ENCODE measurements at regions not wholly inside any gene's neighbourhood (a gene's known extent, or its start where the extent isn't known, plus 50 kb on each side); places are given as distances from the start of the nearest gene placed in this dataset.

DNA sequence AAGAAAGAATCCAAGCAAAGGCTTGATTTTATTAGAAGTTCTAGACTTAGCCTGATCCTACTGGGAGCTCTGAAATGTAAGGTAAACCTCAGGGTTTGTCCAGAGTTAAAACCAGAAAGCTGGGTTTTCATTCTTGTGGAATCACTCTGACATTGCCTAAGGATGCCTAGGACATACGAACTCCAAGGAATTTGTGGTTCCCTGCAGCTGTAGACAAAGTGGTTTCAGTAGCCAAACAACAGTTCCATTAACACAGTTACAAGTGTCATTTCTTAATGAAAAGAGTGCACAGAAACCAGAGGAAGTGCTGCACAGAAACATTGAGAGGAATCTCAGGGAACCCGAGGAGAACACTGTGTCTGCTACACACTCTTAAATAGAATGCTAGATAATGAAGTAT is 221.4 kb upstream of the ST6GAL2 start:
- Mint-ChIP-seq H3K9me3 (ENCODE audit: insufficient read depth) (peaks cover 2% of the 10 kb centered on the region), H3K4me1 (no peaks in the 10 kb centered on the region), H3K27ac (no peak overlapping the region), H3K4me3 (no peak overlapping the region), H3K27me3 (no peaks in the 10 kb centered on the region)
- Histone ChIP-seq H3K27me3 (replicated peaks in 1 of 4; ENCODE audit: control extremely low read depth in 1 of 4, control insufficient read depth in 3 of 4, insufficient read depth in 4 of 4, low read length in 3 of 4) (no peaks in the 10 kb centered on the region), H3K79me2 (ENCODE audit: control insufficient read depth, insufficient read depth, low read length) (no peaks in the 10 kb centered on the region), H3K36me3 (replicated peaks in 1 of 2; ENCODE audit: control extremely low read depth in 1 of 2, control insufficient read depth in 1 of 2, extremely low read depth in 1 of 2, insufficient read depth in 2 of 2, low read length in 1 of 2) (no peaks in the 10 kb centered on the region), H3K9ac (ENCODE audit: low read length) (no peak overlapping the region), H3K4me2 (replicated peaks; ENCODE audit: low read depth, low read length, poor library complexity, severe bottlenecking) (no peak overlapping the region), H4K20me1 (ENCODE audit: control insufficient read depth, insufficient read depth, low read length, poor library complexity, severe bottlenecking) (no peaks in the 10 kb centered on the region), H3K27ac (ENCODE audit: low read length in 2 of 2) (no peak overlapping the region), H3K4me3 (ENCODE audit: control extremely low read depth in 1 of 5, extremely low read depth in 1 of 5, insufficient read depth in 1 of 5, low read depth in 2 of 5, low read length in 4 of 5) (no peak overlapping the region), H2AFZ (ENCODE audit: insufficient read depth, low read depth, low read length, poor library complexity, severe bottlenecking) (no peak overlapping the region), H3K9me3 (ENCODE audit: control extremely low read depth in 1 of 3, control insufficient read depth in 2 of 3, insufficient read depth in 1 of 3, low read length in 2 of 3) (no peaks in the 10 kb centered on the region), H3K4me1 (ENCODE audit: control insufficient read depth in 2 of 2, insufficient read depth in 2 of 2, low read length in 2 of 2) (no peaks in the 10 kb centered on the region)
- no CpG with 5 or more reads among the region's 2 CpGs for WGBS (ENCODE audit: insufficient coverage)
- CTCF ChIA-PET: no interaction called here
- POLR2A ChIA-PET: no interaction called here
- intact Hi-C loops (cut with micrococcal nuclease): no loop called here
- TF ChIP-seq EZH2 (IDR thresholded peaks at IDR 0.05; ENCODE audit: borderline replicate concordance, insufficient read depth, low read depth, low read length, poor library complexity, severe bottlenecking): no peak
- TF ChIP-seq, protein P1, sequence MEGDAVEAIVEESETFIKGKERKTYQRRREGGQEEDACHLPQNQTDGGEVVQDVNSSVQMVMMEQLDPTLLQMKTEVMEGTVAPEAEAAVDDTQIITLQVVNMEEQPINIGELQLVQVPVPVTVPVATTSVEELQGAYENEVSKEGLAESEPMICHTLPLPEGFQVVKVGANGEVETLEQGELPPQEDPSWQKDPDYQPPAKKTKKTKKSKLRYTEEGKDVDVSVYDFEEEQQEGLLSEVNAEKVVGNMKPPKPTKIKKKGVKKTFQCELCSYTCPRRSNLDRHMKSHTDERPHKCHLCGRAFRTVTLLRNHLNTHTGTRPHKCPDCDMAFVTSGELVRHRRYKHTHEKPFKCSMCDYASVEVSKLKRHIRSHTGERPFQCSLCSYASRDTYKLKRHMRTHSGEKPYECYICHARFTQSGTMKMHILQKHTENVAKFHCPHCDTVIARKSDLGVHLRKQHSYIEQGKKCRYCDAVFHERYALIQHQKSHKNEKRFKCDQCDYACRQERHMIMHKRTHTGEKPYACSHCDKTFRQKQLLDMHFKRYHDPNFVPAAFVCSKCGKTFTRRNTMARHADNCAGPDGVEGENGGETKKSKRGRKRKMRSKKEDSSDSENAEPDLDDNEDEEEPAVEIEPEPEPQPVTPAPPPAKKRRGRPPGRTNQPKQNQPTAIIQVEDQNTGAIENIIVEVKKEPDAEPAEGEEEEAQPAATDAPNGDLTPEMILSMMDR (IDR thresholded peaks at IDR 0.05): no peak
- DNase-seq: no peak
- no peak for ATAC-seq (ENCODE audit: low read depth)

DNA sequence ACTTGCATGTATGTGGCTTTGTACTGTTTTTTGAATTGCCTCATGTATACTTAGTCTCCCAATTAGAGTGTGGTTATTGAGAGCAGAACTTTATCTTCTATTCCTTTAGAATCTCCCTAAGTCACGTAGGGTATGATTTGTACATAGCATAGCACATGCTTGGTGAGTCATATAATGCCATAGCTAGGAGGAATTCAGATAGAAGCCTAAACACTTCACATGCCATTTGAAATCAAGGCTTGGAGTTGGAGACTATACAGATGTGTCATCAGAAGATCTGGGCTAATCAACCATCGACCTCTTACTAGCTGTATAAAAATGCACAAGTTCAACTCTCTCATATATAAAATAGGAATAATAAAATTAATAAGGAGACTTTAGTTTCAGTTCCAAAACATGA is 222.6 kb upstream of the ST6GAL2 start:
- H3K27me3 Mint-ChIP-seq: no peaks in the 10 kb centered on the region
- Histone ChIP-seq H3K9ac (ENCODE audit: low read length) (no peak overlapping the region), H3K27ac (ENCODE audit: low read length in 2 of 2) (no peak overlapping the region), H3K4me2 (replicated peaks; ENCODE audit: low read depth, low read length, poor library complexity, severe bottlenecking) (no peak overlapping the region), H3K9me3 (ENCODE audit: control extremely low read depth in 1 of 3, control insufficient read depth in 2 of 3, insufficient read depth in 1 of 3, low read length in 2 of 3) (no peaks in the 10 kb centered on the region), H3K36me3 (replicated peaks in 1 of 2; ENCODE audit: control extremely low read depth in 1 of 2, control insufficient read depth in 1 of 2, extremely low read depth in 1 of 2, insufficient read depth in 2 of 2, low read length in 1 of 2) (no peaks in the 10 kb centered on the region), H3K27me3 (replicated peaks in 1 of 4; ENCODE audit: control extremely low read depth in 1 of 4, control insufficient read depth in 3 of 4, insufficient read depth in 4 of 4, low read length in 3 of 4) (no peaks in the 10 kb centered on the region), H4K20me1 (ENCODE audit: control insufficient read depth, insufficient read depth, low read length, poor library complexity, severe bottlenecking) (no peaks in the 10 kb centered on the region), H3K79me2 (ENCODE audit: control insufficient read depth, insufficient read depth, low read length) (no peaks in the 10 kb centered on the region), H3K4me3 (ENCODE audit: control extremely low read depth in 1 of 5, extremely low read depth in 1 of 5, insufficient read depth in 1 of 5, low read depth in 2 of 5, low read length in 4 of 5) (no peak overlapping the region), H3K4me1 (ENCODE audit: control insufficient read depth in 2 of 2, insufficient read depth in 2 of 2, low read length in 2 of 2) (no peaks in the 10 kb centered on the region), H2AFZ (ENCODE audit: insufficient read depth, low read depth, low read length, poor library complexity, severe bottlenecking) (no peak overlapping the region)
- TF ChIP-seq EZH2 (IDR thresholded peaks at IDR 0.05; ENCODE audit: borderline replicate concordance, insufficient read depth, low read depth, low read length, poor library complexity, severe bottlenecking): no peak
- TF ChIP-seq, protein P1 (IDR thresholded peaks at IDR 0.05): no peak
- peaks cover 2% of the 10 kb centered on the region for H3K9me3 Mint-ChIP-seq (ENCODE audit: insufficient read depth)
- DNase-seq (no peak), ATAC-seq (ENCODE audit: low read depth) (no peak)
- no peaks in the 10 kb centered on the region for H3K4me1 Mint-ChIP-seq
- POLR2A ChIA-PET: no interaction called here
- no peak overlapping the region for H3K27ac Mint-ChIP-seq
- WGBS (ENCODE audit: insufficient coverage): no CpG with 5 or more reads among the region's 2 CpGs
- CTCF ChIA-PET: no interaction called here
- no peak overlapping the region for H3K4me3 Mint-ChIP-seq
- intact Hi-C loops (cut with micrococcal nuclease): no loop called here

Data from B cell (primary cell).